Fibroblast of skin of left biceps (primary cell): ENCODE measurements at regions not wholly inside any gene's neighbourhood (a gene's known extent, or its start where the extent isn't known, plus 50 kb on each side); places are given as distances from the start of the nearest gene placed in this dataset.

Experiments
- DNase-seq, 2 experiments: peaks; one replicate each; pipeline ENCODE4 v3.0.0-alpha.2; 2013; ENCODE audit warnings: low read depth in 2 of 2

- DNase-seq: no peak
Measured at GRCh38 chr4:100804576-100805360, 286.9 kb upstream of the EMCN start.

GRCh38 chr4:100803751-100804150 lies 285.9 kb upstream of the EMCN start:
- no peak for DNase-seq

- DNase-seq: no peak
Measured at GRCh38 chr4:100799761-100800539, 282.1 kb upstream of the EMCN start.

DNA sequence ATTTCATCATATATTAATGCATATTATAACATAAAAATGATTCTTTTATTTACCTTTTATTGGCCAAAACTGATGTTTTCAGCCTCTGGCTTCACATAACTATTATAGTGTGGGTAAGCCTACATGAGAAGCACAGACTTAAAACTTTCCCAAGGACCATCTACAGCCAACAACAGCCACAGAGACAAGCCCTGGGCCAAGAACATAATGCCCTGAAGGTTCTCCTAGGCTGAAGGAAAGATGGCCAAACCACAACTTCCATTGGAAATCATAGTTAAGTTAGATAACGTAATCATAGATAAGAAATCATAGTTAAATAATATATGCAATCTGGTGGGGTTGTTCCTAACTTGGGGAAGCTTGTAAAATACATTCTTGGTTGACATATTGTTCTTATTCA lies 280.0 kb upstream of the EMCN start:
- DNase-seq: no peak

DNA sequence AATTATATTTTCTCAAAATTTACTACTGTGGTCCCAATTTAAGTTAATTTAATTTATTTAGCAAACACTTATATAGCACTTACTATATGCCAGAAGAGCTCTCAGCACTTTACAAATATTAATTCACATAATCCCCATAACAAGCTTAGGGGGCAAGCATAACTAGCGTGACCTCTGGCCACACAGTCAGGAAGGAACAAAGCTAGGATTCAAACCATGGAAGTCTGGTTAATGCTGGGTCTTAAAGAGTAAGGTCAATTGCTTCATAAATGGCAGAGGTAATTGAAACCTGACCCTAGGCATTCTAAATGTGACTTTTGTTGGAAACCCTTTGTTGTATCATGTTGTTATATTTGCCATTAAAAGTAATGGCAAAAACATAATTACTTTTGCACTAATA lies 279.5 kb upstream of the EMCN start:
- no peak for DNase-seq

GRCh38 chr4:100796332-100796731 lies 278.5 kb upstream of the EMCN start:
- no peak for DNase-seq

DNA sequence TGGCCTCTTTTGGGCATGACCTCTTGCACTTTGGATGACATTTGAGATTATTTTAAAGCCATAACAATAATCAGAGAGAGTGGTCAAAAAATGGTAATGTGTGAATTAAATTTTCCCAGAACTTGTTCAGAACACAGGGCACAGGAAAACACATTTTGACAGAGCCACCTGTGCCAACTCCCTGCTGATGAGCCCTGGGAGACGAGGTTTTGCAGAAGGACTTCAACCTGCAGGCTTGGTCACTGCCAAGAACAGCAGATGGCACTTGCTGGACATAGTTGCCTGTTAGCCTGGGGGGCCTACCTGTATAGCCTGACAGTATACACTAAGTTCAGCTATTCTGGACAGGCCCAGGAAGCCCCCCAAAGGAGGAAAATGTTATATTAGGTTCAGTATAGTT lies 277.8 kb upstream of the EMCN start:
- no peak for DNase-seq

DNA sequence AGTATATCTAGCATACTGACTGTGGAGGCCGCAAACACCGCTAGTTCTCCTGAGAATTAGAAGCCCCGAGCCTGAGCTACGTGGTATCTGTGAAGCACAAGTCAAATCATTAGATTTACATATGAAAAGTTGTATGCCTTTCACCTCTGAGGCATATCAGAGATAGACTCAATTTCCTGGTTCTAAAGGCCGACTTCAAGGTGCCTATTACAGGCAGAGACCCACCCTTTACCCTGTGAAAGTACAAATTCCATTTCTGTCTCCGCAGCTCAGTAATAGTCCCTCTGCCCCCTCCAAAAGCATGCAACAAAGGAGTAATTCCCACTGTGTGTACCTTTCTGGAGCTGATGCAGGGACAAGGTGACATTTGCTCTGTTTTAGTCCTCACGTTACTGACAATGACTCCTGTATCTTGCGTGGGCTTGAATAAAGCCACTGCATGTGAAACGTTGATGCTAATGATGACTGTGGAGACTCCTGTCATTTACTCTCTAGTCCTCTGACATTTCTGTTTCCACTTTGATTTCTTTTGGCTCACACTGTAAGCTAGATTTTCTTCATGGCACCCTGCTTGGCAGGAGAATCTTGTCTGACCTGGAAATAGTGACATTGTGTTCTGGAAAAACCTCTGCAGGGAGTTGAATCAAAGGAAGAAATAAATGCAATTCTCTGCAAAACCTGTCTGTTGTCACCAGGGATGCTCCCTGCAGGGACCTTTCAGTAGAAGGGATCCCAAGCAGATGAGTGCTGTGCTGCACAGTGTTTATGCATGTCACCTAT lies 273.2 kb upstream of the EMCN start:
- DNase-seq: no peak

- no peak for DNase-seq
Measured at GRCh38 chr4:100789991-100790390, 272.2 kb upstream of the EMCN start.

GRCh38 chr4:100786481-100786880 lies 268.7 kb upstream of the EMCN start:
- DNase-seq: no peak

- DNase-seq: no peak
Measured at GRCh38 chr4:100782356-100782755, 264.5 kb upstream of the EMCN start.

- no peak for DNase-seq
Measured at GRCh38 chr4:100781435-100781834, 263.6 kb upstream of the EMCN start.

DNA sequence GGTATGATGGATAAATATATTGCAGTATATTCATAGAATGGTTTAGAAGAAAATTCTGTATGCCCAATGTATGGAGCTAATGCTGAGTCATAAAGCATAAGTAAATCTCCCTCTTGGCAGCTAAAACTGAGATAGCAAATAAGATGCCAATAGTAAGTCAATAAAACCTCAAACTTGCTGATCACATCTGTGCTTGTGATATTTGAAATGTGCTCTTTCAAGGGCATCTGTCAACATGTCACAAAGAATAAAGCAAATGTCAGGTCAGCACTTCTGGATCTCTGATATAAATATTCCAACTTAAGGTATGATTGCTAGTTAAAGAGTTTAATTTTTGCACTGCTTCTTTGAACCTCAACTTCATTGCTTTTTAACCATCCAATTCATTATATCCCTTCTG lies 262.3 kb upstream of the EMCN start:
- DNase-seq: no peak

GRCh38 chr4:100778431-100778830 lies 260.6 kb upstream of the EMCN start:
- no peak for DNase-seq

DNA sequence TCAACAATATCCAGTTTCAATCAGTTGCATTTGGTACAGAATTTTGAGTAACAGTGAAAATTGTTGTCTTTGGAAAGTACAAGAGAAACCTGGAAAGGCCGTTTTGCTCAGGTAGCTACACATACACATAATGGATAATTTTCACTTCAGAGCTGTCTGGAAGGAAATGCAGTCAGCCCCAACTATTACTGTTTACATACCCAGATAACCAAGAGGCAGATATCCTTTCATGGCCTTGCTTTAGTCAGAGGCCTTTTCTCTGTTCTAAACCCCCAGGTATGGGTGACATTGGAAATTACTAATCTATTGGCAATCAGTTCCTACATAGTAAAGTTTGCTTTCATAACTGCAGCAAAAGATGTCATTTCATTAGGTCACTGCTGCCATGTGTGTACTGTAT lies 244.9 kb upstream of the EMCN start:
- DNase-seq: no peak

GRCh38 chr4:100754751-100755150 lies 236.9 kb upstream of the EMCN start:
- DNase-seq: no peak

DNA sequence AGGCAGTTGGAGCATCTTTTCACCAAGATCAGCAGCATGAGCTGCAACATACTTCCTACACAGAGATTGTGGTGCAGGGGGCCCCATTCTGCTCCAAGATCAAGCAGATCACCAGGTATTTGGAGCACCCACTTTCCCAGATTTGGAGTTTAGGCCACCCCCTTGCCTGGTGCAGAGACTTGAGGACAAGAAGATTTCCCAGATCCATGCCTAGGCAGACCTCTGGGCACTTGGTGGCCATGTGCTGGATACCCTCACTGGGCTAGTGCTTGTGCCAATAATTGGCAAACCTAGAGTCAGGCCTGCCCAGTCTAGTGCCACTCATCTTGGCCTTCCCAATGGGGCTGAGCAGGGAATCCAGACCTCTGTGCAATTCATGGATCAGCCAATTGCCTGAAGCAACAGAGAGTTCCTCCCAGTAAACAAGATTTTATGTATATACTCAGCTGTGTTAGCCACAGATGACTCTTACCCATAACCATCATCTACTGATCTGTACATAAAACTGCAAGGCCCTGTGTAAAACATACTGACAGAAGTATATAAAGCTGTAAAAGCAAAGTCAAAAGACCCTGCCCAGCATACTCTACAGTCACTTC lies 228.4 kb upstream of the EMCN start:
- no peak for DNase-seq

- no peak for DNase-seq
Measured at GRCh38 chr4:100742045-100742444, 224.2 kb upstream of the EMCN start.

GRCh38 chr4:100739426-100739825 lies 221.6 kb upstream of the EMCN start:
- no peak for DNase-seq

GRCh38 chr4:100738196-100739165 lies 220.7 kb upstream of the EMCN start:
- peak; percentile 42 to 61 for DNase-seq
